ENCODE measurements at regions not wholly inside any gene's neighbourhood (a gene's known extent, or its start where the extent isn't known, plus 50 kb on each side); places are given as distances from the start of the nearest gene placed in this dataset.

DNA sequence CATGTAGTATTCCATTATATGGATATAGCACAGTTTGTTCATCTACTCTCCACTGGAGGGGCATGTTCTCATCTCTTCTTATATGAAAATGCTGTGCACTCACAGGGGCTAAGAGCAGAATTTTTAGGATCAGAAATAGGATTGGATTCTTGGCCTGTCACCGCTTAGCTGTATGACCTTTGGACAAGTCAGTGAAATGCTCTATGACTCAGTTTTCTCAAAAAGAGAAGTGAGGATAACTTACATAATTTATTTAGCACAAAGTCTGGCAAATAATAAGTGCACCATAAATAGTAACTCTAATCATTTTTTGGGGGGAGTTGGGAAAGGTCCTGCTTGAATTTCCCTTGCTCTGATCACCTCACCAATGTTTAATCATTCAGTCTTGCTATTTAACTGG lies 103.7 kb upstream of the LRIG1 start:
- TF ChIP-seq, protein P1, sequence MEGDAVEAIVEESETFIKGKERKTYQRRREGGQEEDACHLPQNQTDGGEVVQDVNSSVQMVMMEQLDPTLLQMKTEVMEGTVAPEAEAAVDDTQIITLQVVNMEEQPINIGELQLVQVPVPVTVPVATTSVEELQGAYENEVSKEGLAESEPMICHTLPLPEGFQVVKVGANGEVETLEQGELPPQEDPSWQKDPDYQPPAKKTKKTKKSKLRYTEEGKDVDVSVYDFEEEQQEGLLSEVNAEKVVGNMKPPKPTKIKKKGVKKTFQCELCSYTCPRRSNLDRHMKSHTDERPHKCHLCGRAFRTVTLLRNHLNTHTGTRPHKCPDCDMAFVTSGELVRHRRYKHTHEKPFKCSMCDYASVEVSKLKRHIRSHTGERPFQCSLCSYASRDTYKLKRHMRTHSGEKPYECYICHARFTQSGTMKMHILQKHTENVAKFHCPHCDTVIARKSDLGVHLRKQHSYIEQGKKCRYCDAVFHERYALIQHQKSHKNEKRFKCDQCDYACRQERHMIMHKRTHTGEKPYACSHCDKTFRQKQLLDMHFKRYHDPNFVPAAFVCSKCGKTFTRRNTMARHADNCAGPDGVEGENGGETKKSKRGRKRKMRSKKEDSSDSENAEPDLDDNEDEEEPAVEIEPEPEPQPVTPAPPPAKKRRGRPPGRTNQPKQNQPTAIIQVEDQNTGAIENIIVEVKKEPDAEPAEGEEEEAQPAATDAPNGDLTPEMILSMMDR (IDR thresholded peaks at IDR 0.05) = no peak
- DNase-seq = no peak
- H3K27me3 Mint-ChIP-seq (ENCODE audit: insufficient read depth) = peaks cover 9% of the 10 kb centered on the region
- H3K4me3 Mint-ChIP-seq = no peak overlapping the region
- no peaks in the 10 kb centered on the region for H3K4me1 Mint-ChIP-seq (ENCODE audit: low read depth)
- H3K36me3 Mint-ChIP-seq (ENCODE audit: low read depth) = no peaks in the 10 kb centered on the region
- H3K27ac Mint-ChIP-seq = no peak overlapping the region
- H3K9me3 Mint-ChIP-seq = no peaks in the 10 kb centered on the region

DNA sequence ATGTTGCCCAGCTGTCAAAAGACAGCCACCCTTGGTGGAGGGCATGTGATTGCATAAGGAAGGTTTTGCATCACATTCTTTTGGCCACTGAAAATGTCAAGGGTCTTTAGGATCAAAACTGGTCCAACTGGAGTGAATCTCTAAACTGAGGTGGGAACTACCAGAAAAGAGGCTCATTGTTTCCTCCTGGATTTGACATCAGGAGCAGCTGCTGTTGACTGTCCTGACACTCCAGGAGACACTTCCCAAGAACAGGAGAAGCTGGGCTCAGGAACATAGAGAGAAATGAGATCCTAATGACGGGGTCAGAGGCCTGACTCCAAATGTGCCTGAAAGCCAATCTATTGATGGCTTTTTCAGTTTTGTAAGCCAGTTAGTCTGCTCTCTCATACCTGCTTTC lies 105.3 kb upstream of the LRIG1 start:
- no peaks in the 10 kb centered on the region for H3K9me3 Mint-ChIP-seq
- no peaks in the 10 kb centered on the region for H3K4me1 Mint-ChIP-seq (ENCODE audit: low read depth)
- no peak overlapping the region for H3K4me3 Mint-ChIP-seq
- no peaks in the 10 kb centered on the region for H3K36me3 Mint-ChIP-seq (ENCODE audit: low read depth)
- TF ChIP-seq, protein P1 (IDR thresholded peaks at IDR 0.05) = no peak
- no peak overlapping the region for H3K27ac Mint-ChIP-seq
- H3K27me3 Mint-ChIP-seq (ENCODE audit: insufficient read depth) = peaks cover 5% of the 10 kb centered on the region
- no peak for DNase-seq

DNA sequence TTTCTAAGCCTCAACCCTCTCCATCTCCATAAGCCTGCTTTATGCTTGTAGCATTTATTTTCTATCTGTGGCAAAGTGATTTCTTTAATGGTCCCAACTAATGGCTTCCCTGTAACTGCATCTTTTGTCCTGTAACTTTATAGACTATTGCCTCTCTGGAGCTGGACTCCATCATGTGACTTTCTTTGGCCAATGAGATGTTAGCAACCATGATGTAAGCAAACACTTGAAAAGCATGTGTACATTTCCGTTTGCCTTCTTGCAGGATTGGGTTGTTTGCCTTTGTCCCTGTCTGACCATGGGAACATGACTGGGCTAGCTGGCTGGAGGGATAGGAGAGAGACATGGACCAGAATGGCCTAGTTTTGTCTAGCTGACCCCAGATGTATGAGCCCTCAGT lies 106.0 kb upstream of the LRIG1 start:
- H3K27ac Mint-ChIP-seq = no peak overlapping the region

DNA sequence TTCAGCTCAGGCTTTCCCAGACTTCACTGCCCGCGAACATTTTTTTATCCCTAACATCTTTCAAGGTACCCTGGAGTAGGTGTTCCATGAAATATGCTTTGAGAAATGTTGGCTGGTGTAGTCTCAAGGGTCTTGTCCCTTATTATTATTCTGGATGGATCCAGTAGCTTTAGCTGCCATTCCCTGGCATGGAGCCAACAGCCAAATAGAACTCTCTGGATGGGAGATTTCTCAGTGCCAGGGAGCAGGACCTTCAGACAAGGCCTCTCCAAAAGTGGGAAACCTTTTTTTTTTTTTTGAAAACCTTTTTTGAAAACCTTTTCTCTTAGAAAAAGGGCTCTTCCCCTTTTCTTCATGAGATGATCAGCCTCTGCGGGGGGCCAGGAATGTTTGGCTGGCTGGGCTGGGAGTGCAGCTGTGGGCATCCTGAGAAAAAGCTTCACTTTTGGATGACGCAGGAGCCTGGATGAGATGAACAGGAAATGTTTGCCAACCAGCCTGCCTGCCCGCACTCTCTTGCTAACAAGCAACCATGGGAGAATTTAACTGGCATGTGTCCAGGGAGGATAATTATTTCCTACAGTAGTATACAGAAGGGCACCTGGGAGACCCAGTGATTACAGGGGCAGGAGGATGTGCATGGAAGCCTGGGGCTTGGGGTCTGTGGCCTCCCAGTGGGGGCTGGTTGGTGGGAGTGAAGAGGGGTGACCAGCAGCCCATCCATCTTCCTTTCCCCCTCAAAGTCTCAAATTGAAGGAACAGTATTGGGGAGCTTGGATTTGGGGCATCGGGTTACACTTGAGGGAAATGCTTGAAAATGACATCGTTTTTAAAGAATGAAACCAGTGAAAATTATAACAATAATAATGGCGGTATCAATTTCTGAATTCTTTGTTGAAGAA lies 109.1 kb upstream of the LRIG1 start:
- Mint-ChIP-seq H3K27me3 (ENCODE audit: insufficient read depth) (peaks cover 3% of the 10 kb centered on the region), H3K27ac (no peak overlapping the region), H3K36me3 (ENCODE audit: low read depth) (no peaks in the 10 kb centered on the region), H3K4me1 (ENCODE audit: low read depth) (no peaks in the 10 kb centered on the region), H3K4me3 (no peak overlapping the region), H3K9me3 (no peaks in the 10 kb centered on the region)
- TF ChIP-seq, protein P1 (IDR thresholded peaks at IDR 0.05) = no peak
- no peak for DNase-seq

More for the DNA sequence above, 106.0 kb upstream of the LRIG1 start:
- Mint-ChIP-seq H3K9me3 (no peaks in the 10 kb centered on the region), H3K27me3 (ENCODE audit: insufficient read depth) (peaks cover 5% of the 10 kb centered on the region), H3K4me3 (no peak overlapping the region), H3K4me1 (ENCODE audit: low read depth) (no peaks in the 10 kb centered on the region), H3K36me3 (ENCODE audit: low read depth) (no peaks in the 10 kb centered on the region)
- DNase-seq = no peak
- TF ChIP-seq, protein P1 (IDR thresholded peaks at IDR 0.05) = no peak

DNA sequence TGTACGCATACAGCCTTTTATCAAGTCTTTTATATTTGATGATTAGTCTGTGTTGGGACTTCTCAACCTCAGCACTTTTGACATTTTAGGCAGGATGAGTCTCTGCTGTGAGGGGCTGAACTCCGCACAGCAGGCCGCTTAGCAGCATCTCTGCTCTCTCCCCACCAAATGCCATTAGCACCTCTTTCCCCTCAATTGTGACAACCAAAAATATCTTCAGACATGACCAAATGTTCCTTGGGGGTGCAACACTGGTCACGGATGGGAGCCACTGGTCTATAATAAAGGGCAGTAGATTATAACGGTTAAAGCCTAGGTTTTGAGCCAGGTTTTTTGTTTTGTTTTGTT lies 109.7 kb upstream of the LRIG1 start:
- no peak overlapping the region for H3K27ac Mint-ChIP-seq
- peaks cover 3% of the 10 kb centered on the region for H3K27me3 Mint-ChIP-seq (ENCODE audit: insufficient read depth)
- TF ChIP-seq, protein P1 (IDR thresholded peaks at IDR 0.05) = no peak
- no peaks in the 10 kb centered on the region for H3K9me3 Mint-ChIP-seq
- no peaks in the 10 kb centered on the region for H3K4me1 Mint-ChIP-seq (ENCODE audit: low read depth)
- H3K36me3 Mint-ChIP-seq (ENCODE audit: low read depth) = no peaks in the 10 kb centered on the region
- no peak for DNase-seq
- no peak overlapping the region for H3K4me3 Mint-ChIP-seq
